ENCODE measurements at regions not wholly inside any gene's neighbourhood (a gene's known extent, or its start where the extent isn't known, plus 50 kb on each side); places are given as distances from the start of the nearest gene placed in this dataset.

DNA sequence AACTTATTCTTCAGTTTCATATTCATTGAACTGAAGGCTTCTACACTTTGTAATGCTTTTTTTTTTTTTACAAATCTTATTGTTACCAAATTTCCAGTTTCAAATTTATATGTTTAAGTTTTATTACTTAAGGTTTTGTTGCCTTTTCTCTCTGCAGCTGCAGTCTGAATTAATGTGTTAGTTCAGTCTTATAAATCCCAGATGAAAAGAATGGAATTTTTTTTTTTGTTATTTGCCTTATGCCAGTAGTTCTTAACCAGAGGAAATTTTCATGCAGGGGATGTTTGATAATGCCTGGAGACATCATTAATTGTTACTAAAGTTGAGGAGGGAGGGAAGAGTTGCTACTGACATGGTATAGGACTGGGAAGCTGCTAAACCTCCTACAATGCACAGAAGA is 367.9 kb upstream of the SPRY2 start:
- TF ChIP-seq, protein P1, sequence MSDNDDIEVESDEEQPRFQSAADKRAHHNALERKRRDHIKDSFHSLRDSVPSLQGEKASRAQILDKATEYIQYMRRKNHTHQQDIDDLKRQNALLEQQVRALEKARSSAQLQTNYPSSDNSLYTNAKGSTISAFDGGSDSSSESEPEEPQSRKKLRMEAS (IDR thresholded peaks at IDR 0.05; ENCODE audit: low read depth, low read length), result no peak
- TF ChIP-seq, protein P2, sequence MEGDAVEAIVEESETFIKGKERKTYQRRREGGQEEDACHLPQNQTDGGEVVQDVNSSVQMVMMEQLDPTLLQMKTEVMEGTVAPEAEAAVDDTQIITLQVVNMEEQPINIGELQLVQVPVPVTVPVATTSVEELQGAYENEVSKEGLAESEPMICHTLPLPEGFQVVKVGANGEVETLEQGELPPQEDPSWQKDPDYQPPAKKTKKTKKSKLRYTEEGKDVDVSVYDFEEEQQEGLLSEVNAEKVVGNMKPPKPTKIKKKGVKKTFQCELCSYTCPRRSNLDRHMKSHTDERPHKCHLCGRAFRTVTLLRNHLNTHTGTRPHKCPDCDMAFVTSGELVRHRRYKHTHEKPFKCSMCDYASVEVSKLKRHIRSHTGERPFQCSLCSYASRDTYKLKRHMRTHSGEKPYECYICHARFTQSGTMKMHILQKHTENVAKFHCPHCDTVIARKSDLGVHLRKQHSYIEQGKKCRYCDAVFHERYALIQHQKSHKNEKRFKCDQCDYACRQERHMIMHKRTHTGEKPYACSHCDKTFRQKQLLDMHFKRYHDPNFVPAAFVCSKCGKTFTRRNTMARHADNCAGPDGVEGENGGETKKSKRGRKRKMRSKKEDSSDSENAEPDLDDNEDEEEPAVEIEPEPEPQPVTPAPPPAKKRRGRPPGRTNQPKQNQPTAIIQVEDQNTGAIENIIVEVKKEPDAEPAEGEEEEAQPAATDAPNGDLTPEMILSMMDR (IDR thresholded peaks at IDR 0.05; ENCODE audit: low read depth, low read length), result no peak
- no peak for TF ChIP-seq POLR2A (IDR thresholded peaks at IDR 0.05; ENCODE audit: extremely low read depth, insufficient read length)
- TF ChIP-seq MYC (IDR thresholded peaks at IDR 0.05; ENCODE audit: low read depth, low read length), result no peak
